ENCODE measurements at regions not wholly inside any gene's neighbourhood (a gene's known extent, or its start where the extent isn't known, plus 50 kb on each side); places are given as distances from the start of the nearest gene placed in this dataset.

DNA sequence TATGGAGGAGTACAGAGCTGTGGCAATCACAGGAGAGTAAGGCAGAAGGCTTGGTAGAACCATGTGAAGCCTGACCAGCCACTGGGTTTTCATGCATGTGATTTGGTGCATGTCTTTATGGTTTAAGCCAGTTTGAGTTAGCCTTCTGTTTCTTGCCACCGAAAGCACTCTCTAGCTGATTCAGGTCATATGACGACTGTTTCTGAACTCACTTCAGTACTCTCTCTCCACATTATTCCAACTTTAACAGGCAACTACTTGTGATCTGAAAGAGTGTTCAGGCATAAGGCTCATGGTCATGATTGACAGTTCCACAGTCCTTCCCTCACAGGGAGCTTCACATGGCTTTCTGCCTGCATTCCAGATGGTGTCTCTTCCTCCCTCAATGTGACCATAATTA lies 63.3 kb upstream of the TAB2 start:
- Mint-ChIP-seq H3K36me3 (no peaks in the 10 kb centered on the region), H3K9me3 (no peaks in the 10 kb centered on the region), H3K27me3 (ENCODE audit: insufficient read depth, low read depth) (peaks cover 3% of the 10 kb centered on the region), H3K4me1 (peaks cover 20% of the 10 kb centered on the region), H3K4me3 (no peak overlapping the region), H3K27ac (no peak overlapping the region)
- H3K9me3 ChIP-seq (ENCODE audit: low read depth) = no peaks in the 10 kb centered on the region
- no peaks in the 10 kb centered on the region for H3K36me3 ChIP-seq
- H3K4me3 ChIP-seq = no peak overlapping the region
- no peak for DNase-seq (ENCODE audit: low spot score)
- TF ChIP-seq, protein P1, sequence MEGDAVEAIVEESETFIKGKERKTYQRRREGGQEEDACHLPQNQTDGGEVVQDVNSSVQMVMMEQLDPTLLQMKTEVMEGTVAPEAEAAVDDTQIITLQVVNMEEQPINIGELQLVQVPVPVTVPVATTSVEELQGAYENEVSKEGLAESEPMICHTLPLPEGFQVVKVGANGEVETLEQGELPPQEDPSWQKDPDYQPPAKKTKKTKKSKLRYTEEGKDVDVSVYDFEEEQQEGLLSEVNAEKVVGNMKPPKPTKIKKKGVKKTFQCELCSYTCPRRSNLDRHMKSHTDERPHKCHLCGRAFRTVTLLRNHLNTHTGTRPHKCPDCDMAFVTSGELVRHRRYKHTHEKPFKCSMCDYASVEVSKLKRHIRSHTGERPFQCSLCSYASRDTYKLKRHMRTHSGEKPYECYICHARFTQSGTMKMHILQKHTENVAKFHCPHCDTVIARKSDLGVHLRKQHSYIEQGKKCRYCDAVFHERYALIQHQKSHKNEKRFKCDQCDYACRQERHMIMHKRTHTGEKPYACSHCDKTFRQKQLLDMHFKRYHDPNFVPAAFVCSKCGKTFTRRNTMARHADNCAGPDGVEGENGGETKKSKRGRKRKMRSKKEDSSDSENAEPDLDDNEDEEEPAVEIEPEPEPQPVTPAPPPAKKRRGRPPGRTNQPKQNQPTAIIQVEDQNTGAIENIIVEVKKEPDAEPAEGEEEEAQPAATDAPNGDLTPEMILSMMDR (IDR thresholded peaks at IDR 0.05) = no peak
- no peak for TF ChIP-seq EZH2 (IDR thresholded peaks at IDR 0.05)
- TF ChIP-seq EZH2phosphoT487 (IDR thresholded peaks at IDR 0.05) = no peak
- no peaks in the 10 kb centered on the region for H4K20me1 ChIP-seq (ENCODE audit: low read depth)
- no peaks in the 10 kb centered on the region for H3F3A ChIP-seq (ENCODE audit: low read depth)
- no peaks in the 10 kb centered on the region for H3K4me1 ChIP-seq
- no peak overlapping the region for H3K9ac ChIP-seq
- no peak overlapping the region for H3K27ac ChIP-seq
- H3K79me2 ChIP-seq (ENCODE audit: low read depth) = no peaks in the 10 kb centered on the region
- H2AFZ ChIP-seq (replicated peaks) = no peak overlapping the region
- no peaks in the 10 kb centered on the region for H3K27me3 ChIP-seq
- no peak overlapping the region for H3K4me2 ChIP-seq

DNA sequence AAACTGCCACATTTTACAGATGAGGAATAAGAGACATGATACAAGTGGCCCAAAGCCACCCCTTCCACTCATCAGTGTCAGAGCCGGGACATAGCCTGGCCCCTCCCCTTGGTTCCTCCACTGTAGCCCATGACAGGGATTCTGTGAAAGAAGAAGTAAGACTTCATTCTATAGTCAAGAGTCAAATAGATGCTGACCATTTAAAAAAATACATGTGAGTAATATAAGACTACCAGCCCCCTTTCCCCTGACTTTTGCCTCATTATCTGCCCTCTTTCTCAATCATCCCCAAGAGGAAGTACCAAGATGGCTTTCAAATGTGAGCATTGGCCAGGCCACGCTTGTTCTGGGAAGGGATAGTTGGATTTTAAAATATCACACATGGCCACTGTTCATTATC lies 57.8 kb upstream of the TAB2 start:
- no peaks in the 10 kb centered on the region for H3K9me3 ChIP-seq (ENCODE audit: low read depth)
- H3K36me3 ChIP-seq = no peaks in the 10 kb centered on the region
- H4K20me1 ChIP-seq (ENCODE audit: low read depth) = no peaks in the 10 kb centered on the region
- no peak for TF ChIP-seq EZH2phosphoT487 (IDR thresholded peaks at IDR 0.05)
- TF ChIP-seq, protein P1 (IDR thresholded peaks at IDR 0.05) = no peak
- no peak for TF ChIP-seq EZH2 (IDR thresholded peaks at IDR 0.05)
- peaks cover 3% of the 10 kb centered on the region for H3F3A ChIP-seq (ENCODE audit: low read depth)
- H3K9me3 Mint-ChIP-seq = no peaks in the 10 kb centered on the region
- no peak overlapping the region for H3K4me3 ChIP-seq
- H3K36me3 Mint-ChIP-seq = no peaks in the 10 kb centered on the region
- no peak overlapping the region for H2AFZ ChIP-seq (replicated peaks)
- peaks cover 31% of the 10 kb centered on the region for H3K4me1 Mint-ChIP-seq
- H3K4me1 ChIP-seq = peaks cover 4% of the 10 kb centered on the region
- H3K27ac ChIP-seq = no peak overlapping the region
- peaks cover 2% of the 10 kb centered on the region for H3K27me3 Mint-ChIP-seq (ENCODE audit: insufficient read depth, low read depth)
- H3K4me2 ChIP-seq = no peak overlapping the region
- H3K4me3 Mint-ChIP-seq = no peak overlapping the region
- H3K27me3 ChIP-seq = no peaks in the 10 kb centered on the region
- DNase-seq (ENCODE audit: low spot score) = no peak
- H3K27ac Mint-ChIP-seq = no peak overlapping the region
- H3K79me2 ChIP-seq (ENCODE audit: low read depth) = no peaks in the 10 kb centered on the region
- H3K9ac ChIP-seq = no peak overlapping the region

DNA sequence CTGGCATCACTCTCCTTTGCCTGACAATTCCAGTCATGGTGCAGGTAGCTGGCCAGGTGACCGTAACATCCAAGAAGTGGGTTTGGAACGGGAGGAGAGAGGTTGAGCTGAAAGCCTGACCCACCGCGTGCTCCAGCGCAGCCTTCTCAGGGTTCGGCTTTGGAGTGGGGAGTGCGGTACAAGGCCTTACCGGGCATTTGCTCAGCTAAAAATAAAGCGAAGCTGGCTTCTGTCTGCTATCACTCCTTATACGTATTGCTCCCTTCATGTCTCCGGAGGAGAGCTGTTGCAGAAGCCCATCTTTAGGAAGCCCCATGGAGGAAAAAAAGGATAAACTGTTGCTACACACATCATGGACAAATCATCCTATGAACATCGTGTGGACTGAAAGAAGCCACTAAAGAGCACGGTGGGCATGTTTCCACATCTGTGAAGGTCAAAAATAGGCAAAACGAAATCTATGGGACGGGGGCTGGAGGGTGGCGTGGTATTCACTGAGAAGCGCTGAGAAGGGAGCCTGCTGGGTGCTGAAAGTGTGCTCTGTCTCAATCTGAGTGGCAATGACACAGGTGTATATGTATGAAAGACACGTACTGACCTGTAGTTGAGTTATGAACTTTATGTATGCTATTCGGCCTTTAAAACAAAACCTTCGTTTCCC lies 57.2 kb upstream of the TAB2 start:
- Mint-ChIP-seq H3K4me3 (no peak overlapping the region), H3K36me3 (no peaks in the 10 kb centered on the region), H3K27me3 (ENCODE audit: insufficient read depth, low read depth) (no peaks in the 10 kb centered on the region), H3K27ac (peak overlapping the region; percentile 51), H3K9me3 (no peaks in the 10 kb centered on the region), H3K4me1 (peaks cover 34% of the 10 kb centered on the region)
- Histone ChIP-seq H3K27ac (no peak overlapping the region), H3K27me3 (no peaks in the 10 kb centered on the region), H3F3A (ENCODE audit: low read depth) (peaks cover 3% of the 10 kb centered on the region), H3K4me1 (peaks cover 4% of the 10 kb centered on the region), H3K9ac (no peak overlapping the region), H3K79me2 (ENCODE audit: low read depth) (no peaks in the 10 kb centered on the region), H4K20me1 (ENCODE audit: low read depth) (no peaks in the 10 kb centered on the region), H2AFZ (replicated peaks) (no peak overlapping the region), H3K4me3 (no peak overlapping the region), H3K4me2 (no peak overlapping the region), H3K9me3 (ENCODE audit: low read depth) (no peaks in the 10 kb centered on the region), H3K36me3 (no peaks in the 10 kb centered on the region)
- TF ChIP-seq EZH2 (IDR thresholded peaks at IDR 0.05) (no peak), EZH2phosphoT487 (IDR thresholded peaks at IDR 0.05) (no peak)
- TF ChIP-seq, protein P1 (IDR thresholded peaks at IDR 0.05) = no peak
- DNase-seq (ENCODE audit: low spot score) = no peak
